Left renal pelvis (tissue), 4 donors: ENCODE measurements at regions not wholly inside any gene's neighbourhood (a gene's known extent, or its start where the extent isn't known, plus 50 kb on each side); places are given as distances from the start of the nearest gene placed in this dataset.
"Not testable (repeated sequence)": the region's sequence is repeated elsewhere in the genome, so short reads cannot be mapped to it uniquely, and the experiment has no call there.

Source experiments
- DNase-seq, 4 donors: peaks; one replicate each; pipeline ENCODE4 v3.0.0-alpha.2; 2013; ENCODE audit warnings: low read depth in 4 of 4, low spot score in 3 of 4

GRCh38 chr5:124836314-124836713 is 89.9 kb upstream of the ZNF608 start:
- DNase-seq, result not testable (repeated sequence)

GRCh38 chr5:124839371-124839998 is 93.0 kb upstream of the ZNF608 start:
- peak in 3 of 4 donors; percentile 26 to 27 (median 27) for DNase-seq

DNA sequence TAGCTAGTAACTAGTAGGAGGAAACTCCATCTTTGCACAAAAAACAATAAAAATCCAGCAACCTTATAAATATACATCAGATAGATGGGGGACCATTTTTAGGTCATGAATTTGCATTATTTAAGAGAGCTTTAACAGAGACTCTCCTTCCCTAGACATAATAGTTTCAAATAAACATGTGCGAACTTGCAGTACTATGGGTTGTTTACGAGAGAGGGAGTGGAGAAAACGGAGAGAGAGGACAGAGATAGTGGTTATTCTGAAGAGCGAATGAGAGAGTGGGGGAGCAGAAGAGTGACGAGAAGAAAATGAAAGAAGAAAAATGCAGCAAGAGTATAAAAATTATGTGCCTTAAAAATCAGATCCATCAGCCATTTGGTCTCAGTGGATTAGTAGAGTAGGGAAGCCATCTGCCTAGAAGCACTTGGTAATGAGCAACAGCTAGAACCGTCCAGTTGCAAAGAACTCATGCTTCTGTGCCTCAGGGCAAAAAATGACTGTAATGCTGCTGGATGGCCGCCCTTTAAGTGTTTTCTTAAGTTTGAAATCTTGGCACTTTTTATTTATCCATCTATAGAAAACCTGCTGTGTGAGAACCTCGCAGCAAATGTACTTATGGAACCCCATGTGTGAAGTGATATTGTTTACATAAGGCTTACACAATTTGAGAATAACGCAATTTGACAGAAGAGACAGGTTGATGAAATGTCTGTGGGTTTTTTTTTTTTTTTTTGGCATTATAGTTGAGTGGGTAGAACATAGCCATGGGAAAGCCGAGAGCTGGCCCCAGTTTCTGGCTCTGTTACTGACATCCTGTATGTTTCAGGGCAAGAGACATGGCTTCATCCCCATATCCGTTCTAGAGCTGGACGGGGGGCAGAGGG is 95.6 kb upstream of the ZNF608 start:
- no peak for DNase-seq

GRCh38 chr5:124842725-124843595 is 96.5 kb upstream of the ZNF608 start:
- no peak for DNase-seq

DNA sequence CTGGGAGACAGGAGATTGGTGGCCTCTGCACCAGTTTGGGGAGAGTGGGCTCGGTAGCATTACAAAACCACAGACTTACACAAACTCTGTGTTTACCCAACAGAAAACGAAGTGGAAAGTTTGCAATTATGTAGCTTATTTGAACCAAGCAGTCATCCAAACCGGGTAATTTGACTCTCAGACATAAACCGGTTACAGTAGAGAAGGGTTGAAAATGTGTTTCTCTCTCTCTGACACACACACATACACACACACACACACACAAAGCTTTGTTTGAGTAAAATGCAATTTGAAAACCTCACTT is 97.1 kb upstream of the ZNF608 start:
- no peak for DNase-seq

GRCh38 chr5:124844371-124844920 is 98.0 kb upstream of the ZNF608 start:
- DNase-seq, result no peak

- DNase-seq, result no peak
Observed at GRCh38 chr5:124847907-124848306, 101.5 kb upstream of the ZNF608 start.

DNA sequence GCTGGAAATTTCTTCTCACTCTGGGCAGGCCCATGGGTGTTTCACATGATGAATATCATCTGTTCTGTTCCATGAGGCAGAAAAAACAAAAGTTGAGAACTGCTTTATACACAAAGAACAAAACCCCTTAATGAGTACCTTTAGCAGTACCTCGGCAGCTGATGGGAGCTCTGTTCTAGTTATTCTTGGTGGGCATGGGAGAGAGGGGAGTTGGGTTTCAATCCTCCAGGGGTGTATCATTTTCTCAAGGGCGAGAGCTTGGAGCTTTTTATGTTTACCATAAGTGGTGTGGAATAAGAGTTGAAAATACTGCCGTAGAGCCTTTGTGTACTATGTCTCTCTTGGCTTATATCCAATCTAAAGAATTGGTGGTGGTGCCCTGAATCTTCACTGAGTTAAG is 103.3 kb upstream of the ZNF608 start:
- no peak for DNase-seq

DNA sequence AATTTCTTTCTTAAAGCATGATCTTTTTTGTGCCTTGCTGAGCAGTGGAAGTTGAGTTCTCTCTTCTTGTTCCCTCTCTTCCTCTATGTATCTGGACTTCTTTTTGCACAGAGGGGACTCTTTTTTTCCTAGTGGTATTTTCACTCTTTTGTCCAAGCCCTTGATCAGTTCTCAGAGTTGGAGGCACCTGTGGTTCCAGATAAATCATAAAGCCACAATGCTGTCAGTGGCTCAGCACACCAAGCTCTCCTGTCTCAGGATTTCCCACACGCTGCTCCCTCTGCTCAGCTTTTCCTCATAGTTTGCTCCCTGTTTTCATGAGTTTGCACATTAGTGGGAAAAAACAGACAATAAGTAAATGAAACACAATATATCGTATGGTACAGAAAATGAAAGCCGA is 110.3 kb upstream of the ZNF608 start:
- DNase-seq, result no peak

DNA sequence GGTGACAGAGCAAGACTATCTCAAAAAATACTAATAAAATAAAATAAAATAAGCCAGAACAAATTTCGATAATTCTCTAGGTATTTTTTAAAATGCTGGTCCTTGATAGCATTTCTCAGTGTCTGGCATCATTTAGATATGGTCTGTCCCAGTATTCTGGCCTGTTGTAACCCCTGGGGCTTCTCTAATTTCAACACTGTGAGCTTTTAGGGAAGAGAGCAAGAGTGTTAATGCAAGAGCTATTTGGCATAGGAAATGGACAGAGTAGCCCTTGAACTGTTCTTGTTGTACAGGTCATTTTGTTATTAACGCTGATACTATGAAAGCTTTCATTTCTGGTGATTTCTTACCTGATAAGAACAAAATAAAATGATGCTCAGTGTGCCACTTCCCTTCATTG is 112.2 kb upstream of the ZNF608 start:
- DNase-seq, result no peak

- DNase-seq, result no peak
Observed at GRCh38 chr5:124859027-124859426, 112.6 kb upstream of the ZNF608 start.

- DNase-seq, result no peak
Observed at GRCh38 chr5:124859556-124860290, 113.3 kb upstream of the ZNF608 start.

DNA sequence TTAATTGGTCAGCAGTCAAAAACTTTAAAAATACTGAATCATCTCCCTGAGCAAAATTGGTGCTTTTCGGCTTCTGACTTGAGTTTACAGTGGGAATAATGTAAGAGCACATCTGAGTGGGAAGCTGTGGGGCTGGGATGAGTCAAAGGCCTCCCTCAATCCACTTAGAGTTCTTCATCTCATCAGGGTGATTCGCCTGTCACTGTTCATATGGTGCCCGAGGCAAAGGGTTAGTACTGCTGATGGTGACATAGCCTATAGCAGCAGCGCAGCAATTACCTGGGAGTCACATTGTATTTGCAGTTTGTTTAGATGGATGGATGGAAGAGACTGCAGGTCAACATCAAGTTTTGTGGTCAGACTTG is 113.8 kb upstream of the ZNF608 start:
- no peak for DNase-seq

GRCh38 chr5:124865066-124865465 is 118.6 kb upstream of the ZNF608 start:
- DNase-seq, result no peak

DNA sequence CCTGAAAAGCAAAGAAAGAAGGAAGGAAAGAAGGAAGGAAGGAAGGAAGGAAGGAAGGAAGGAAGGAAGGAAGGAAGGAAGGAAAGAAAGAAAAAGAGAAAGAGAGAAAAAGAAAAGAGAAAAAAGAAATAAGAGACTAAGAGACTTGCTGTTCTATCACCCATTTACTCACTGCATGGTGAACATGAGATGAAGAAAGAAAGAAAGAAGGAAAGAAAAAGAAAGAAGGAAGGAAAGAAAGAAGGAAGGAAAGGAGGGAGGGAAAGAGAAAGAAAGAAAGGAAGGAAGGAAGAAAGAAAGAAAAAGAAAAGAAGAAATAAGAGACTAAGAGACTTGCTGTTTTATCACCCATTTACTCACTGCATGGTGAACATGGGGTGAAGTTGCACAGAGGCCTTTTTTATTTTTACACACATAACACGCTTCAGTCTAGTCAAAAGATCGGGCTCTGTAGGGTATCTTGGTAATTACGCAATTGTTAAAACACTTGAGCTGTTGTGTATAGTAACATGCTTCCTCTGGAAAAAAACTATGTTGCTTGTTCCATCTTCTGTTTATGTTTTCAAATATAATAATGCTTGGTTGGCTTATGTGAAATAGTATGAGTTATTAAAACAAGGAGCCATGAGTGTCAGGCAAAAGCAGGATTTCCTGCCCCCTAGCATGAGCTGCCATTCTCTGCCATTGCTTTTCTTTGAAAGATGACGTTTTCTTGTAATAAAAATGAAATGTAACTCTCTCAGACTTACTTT is 119.3 kb upstream of the ZNF608 start:
- DNase-seq, result no peak

- no peak for DNase-seq
Observed at GRCh38 chr5:124866355-124867136, 120.1 kb upstream of the ZNF608 start.

DNA sequence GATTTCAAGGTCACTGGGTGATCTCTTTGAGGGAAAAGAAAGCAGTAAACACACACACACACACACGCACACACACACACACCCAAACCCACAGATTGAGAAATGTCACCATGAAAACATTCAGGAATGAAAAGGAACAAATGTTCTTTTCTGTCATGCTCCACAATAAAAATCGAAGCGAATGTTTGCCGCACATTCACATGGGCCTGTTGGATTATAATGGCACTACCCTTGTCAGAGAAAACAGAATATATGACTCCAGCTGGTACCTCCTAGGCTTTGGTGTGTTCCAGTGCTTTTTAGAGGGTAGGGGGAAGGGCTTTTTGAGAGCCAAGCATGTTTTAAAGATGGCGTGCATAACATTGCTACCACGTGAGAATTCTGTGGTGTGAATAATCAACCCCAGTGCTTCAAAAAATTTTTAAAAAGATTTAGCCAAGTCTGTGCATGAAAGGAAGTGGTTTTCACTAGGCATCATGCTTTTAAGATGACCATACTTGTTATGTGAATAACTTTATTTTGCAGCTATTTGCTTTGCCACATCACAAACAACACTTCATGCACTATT is 120.8 kb upstream of the ZNF608 start:
- DNase-seq, result no peak

DNA sequence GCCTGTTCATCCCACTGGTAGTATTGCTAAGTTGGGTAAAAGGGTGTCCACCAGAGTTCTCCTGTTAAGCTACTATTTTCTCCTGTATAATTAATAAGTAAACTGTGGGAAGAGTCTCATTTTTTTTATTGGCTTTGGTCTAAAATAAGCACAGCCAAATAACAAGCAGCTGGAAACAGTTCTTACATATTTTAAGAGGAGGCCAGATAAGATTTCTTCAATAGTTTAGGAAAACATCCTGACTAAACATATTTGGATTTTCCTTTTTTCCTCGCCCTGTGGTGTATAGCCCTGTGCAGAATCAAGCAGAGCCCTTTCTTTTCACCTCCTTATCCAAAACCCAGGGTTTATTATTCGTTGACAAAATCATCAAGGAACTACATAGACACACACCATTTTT is 122.2 kb upstream of the ZNF608 start:
- DNase-seq, result no peak
